ENCODE measurements at regions not wholly inside any gene's neighbourhood (a gene's known extent, or its start where the extent isn't known, plus 50 kb on each side); places are given as distances from the start of the nearest gene placed in this dataset.

GRCh38 chr1:96214982-96215381, 506.6 kb upstream of the PTBP2 start:
- no peak for TF ChIP-seq CTCF (IDR thresholded peaks at IDR 0.05; ENCODE audit: control extremely low read depth in 1 of 3, insufficient read depth in 1 of 3, low read depth in 1 of 3, low read length in 3 of 3)
- TF ChIP-seq SIN3A (conservative IDR thresholded peaks at IDR 0.05 in 1 of 2, IDR thresholded peaks at IDR 0.05 in 1 of 2; ENCODE audit: low read depth in 1 of 2, low read length in 2 of 2): no peak
- no peak for TF ChIP-seq TEAD4 (IDR thresholded peaks at IDR 0.05; ENCODE audit: low read depth, low read length)
- no peak for TF ChIP-seq POLR2A (IDR thresholded peaks at IDR 0.05; ENCODE audit: control extremely low read depth in 1 of 2, low read depth in 2 of 2, low read length in 2 of 2)

All from H1 (cell line).